NCI-H1092 treated with DMSO at 0.1 percent for 48 hours (cell line): ENCODE measurements at regions not wholly inside any gene's neighbourhood (a gene's known extent, or its start where the extent isn't known, plus 50 kb on each side); places are given as distances from the start of the nearest gene placed in this dataset.

Experiments used
- DNase-seq: peaks from one replicate; lab custom pipeline; 2025; lab: John Stamatoyannopoulos, UW

DNA sequence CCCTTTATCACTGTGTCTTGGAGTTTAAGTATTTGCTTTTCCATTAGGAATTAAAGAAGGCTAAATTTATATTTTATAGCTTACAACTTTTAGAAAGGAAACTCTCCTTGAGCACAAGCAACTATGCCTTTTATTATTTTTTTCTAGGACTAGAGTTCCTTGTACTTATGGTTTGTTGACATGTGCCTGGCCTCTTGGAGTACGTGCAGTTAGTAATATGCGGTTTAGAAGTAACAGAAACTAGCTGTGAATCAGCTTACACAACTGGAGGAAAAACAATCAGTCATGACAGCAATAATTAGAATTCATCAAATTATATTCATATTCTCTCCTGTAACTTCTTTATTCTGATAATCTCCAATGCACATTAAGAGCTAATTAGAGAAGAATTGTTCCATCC, 428.7 kb downstream of the AEBP2 start:
- no peak for DNase-seq

DNA sequence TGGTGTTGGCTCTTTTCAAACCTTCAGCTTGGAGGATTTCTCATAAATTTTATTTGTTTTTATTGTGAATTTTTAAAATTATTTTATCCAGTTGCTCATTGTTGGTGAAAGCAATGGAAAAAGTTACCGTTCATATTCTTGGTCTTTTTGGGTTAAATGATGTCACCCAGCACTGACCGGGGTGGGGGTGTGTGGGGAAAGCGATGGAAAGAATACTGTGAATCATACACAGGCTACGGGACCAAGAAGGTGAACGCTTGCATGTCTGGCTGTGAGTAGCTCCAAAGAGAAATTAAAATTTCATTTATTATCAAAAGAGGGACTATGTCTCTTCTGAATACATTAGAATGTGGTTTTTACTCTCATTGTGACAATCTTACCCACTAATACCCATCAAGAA, 430.1 kb downstream of the AEBP2 start:
- no peak for DNase-seq

DNA sequence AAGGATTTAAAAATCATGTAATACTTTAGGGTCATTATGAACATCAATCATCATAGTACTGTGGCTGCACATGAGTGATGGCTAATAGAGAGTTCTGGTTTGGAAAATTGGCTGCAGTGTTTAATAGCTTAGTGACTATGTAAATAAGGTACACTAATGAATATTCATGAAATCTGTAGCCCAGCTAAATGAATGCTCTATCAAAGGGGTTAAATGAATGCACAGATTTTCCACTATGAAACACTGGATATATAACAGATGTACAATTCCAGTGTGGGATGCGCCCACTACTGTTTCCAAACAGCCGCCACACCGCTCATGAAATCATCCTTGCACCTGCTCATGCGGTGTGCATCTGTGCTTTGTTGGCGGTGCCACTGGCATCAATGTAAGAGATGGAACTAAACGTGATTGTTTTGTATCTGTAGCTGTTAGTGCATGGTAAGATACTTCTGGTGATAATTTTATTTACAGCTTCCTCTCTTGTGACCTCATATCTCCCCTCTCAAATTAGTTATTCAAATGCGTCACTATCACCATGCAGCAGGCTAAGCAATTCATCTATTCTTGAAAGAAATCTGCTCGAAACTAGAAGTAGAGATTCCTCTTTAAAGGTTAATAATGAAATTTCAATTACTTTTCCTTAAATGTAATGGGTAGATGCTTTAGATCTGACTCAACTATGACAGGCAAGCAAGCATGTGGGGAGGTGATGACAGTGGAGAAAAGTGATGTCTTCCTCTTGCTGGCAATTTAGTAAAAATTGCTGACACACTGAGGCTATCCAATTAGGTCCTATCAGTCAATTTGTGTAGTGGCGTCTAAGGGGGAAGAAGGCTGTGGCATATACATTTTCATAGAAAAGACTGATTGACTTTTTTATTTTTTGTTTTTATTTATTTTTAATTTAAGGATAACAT, 433.6 kb downstream of the AEBP2 start:
- DNase-seq = no peak

DNA sequence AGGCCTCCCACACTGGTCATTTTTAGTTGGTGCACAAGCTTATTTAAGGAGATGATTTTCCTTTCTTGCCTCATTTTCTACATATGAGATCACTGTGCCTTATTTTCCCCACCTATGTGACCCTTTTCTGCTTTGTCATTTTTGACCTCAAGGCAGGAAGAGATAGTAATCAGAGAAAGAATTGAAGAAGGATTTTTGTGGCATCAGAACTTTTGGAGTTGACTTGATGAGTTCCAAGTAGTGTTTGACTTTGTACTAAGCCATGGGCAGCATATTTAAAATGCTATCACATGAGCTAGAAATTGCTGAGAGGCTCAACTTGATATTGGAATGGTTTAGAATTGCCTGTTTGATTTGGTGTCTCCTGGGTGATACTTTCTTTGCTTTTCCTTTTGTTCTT, 440.8 kb downstream of the AEBP2 start:
- no peak for DNase-seq

DNA sequence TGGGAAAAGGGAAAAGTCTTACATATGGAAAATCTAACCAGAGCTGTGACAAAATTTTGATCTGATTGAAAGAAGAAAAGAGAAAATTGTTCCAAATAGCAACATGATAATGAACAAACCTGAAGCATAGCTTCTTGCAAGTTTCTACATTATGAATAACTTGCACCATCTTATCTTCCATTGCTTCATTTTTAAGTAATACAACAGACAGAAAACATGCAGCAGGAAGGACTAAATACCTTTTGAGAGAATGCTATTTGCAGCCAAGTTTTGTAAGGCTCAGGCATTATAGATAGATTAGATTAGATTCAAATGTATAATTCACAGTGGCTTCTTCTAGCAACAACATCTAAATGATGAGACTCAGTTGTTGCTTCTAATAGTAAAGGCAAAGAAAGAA, 441.4 kb downstream of the AEBP2 start:
- DNase-seq = no peak

DNA sequence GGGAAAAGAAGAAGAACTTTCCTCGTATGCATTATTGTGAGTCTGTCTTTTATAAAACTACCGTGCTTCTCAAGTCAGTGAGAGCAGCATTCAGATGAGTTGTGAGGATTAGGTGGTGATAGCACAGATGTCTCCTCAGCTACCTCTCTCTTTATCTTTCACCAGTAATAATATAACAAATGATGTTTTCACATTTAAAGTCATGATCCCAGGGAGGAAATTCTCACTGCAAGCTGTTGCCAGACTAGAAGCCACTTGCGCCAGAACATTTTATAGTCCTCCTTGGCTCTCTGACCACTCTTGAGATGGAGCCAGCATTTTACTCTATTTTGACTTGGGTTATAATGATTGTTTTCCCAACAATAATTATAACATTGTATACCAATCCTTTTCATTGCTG, 443.1 kb downstream of the AEBP2 start:
- DNase-seq = no peak

DNA sequence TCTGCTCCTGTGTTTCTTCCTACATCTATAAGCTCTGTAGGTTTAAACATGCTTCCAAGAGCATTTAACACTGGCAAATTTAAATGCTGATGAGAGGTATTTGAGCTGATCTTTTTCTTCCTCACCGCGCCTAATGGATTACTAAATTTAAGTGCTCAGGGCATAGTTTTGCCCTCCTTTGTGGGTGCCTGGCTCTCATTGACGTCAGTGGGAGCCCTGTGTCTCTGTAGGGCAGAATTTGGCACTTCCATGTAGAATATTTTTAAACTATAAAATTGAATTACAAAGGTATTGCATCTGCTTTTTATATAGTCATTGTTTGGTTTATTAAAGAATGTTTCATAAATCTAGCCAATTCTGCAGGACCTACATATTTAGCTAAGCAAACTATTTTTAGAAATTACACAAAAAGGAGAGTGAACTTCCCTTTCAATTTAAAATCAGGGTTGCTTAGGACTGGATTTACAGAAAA, 444.8 kb downstream of the AEBP2 start:
- no peak for DNase-seq

DNA sequence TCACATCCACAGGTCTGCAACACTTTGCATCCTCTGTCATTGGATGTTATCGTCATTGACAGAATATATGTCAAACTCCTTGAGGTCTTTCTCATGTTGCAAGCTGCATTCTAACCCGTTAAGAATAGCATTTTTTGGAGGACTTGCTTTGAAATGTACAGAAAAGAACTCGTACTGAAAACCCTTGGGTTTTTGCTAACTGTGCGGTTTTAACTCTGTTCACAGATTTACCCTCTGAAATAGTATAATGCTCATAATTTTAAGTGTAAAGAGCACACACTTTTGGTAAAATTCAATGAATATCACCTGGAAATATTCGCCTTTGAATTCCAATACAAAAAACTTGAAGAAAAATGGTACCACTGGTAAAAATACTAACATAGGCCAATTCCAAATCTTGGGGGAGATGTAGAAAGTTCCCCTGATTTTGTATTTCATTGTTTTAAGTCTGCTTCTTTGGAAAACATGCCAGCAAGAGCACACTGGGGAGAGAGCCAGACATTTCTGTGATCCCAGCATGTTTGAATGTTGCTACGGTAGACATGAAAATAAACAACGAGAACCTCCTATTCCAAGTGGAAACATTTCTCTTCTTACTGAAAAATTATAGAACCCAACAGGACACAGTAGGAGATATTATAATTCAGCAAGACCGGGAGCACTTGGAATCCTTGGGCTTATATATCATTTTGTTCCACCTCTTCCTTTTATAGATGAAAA, 446.0 kb downstream of the AEBP2 start:
- DNase-seq = no peak

DNA sequence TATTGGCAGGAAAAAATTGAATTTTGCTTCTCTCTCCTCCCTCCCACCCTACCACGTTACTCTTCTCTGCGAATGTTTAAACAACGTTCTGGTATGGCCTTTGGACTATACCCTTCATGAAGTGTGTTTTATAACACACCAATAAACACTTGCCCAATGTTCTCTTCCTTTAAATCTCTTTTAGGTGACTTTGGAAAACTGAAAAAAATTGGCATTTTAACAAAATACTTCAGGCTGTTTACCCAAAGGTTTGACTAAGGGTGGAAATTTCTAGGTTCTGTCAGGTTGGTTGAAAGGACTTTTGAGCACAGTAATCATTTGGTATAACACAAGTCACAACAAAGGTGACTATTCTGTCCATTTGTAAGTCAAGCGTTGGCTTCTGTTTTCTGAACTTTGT, 446.8 kb downstream of the AEBP2 start:
- DNase-seq = no peak

DNA sequence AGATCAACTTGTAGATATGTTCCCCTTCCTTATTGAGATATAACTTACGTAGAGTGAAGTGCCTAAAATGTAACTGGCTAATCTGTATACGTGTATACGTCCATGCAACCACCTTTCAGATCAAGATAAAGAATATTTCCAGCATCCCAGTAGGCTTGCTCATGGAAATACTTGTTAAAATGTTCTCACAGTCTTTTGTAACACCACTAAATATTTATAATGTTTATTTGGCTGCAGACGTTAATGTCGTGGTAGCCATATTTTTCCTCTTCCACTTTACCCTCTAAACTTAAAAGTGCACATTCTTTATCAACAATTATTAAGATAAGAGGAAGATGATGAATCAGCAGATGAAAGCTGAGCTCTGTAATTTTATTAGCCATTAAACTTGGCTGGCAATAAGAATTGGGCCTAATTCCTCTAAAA, 447.4 kb downstream of the AEBP2 start:
- DNase-seq = no peak

DNA sequence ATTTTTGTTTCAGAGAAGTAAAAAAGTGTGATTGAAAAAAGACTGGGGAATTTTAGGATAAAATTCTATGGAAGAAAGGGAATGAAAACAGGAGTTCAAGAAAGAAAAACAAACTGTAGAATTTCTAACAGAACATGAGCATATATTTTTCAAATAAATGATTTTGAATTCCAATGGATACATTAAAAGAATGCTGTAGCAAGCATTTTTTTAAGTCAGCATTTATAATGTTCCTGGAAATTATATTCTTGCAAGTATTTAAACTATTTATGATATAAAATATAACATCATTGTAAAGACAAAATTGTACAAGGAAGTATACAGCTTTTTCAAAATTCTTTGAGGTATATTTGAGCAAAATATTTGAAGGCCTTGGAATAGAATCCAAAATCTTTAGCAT, 450.7 kb downstream of the AEBP2 start:
- DNase-seq = no peak

DNA sequence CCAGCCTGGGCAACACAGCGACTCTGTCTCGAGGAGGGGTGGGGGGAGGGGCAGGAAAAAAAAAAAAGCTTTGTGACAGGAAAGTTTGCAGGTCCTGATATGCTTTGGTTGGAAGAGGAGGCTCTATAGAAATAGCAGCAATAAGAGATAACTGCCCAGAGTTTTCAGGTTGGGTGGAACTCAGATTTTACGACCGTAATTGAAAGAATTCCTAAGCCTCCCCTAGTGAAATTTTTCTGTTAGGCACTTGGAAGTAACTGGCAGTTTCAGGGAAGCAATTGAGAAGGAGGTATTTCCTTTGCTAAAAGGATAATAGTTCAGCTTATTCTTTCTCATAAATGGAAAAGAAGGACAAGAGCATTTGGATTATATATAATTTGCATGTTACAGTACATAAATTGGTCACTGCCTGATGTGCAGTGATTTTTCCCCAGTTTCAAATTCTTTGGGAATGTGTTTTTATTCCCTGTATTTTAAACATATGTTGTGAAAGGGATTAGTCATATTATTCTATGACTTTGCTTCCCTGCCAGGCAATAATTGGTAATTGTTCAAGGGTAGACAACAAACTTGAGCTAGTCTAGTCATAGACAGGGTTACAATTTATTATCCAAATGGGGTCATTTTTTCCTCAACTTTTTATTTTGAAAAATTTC, 452.8 kb downstream of the AEBP2 start:
- no peak for DNase-seq

DNA sequence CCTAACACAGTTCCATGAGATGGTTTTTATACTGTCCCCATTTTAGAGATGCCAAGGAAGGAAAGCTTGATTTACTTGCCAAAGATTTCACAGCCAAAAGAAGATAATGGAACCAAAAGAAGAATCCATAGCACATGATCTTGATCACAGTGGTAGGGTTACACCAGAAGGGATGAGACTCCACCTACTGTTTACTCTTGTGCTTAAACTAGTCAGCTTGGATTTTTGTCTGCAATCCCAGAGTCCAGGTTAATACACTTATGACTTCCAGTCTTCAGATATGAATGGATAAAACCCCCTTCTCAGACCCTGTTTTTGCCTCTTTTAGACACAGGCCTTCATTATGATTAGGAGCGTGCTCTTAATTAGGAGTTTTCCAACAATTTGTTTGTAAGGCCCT, 454.2 kb downstream of the AEBP2 start:
- no peak for DNase-seq

DNA sequence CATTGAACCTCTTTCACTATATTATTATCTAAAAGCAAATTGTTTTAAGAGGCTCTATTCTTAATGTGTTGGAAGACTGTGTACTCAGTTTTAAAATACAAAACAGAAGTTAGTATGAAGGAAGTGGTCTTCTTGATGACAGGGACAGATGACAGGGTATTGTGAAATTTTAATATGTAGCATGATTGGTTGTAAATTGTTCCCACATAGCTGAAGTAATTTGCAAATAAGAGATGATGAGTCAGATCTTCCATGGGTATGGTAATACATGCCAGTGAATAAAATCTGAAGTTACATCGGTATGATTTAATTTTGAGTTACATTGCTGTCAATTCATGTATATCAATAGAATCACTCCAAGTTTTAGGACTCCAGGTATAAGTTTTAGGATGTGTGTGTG, 454.8 kb downstream of the AEBP2 start:
- DNase-seq = no peak

DNA sequence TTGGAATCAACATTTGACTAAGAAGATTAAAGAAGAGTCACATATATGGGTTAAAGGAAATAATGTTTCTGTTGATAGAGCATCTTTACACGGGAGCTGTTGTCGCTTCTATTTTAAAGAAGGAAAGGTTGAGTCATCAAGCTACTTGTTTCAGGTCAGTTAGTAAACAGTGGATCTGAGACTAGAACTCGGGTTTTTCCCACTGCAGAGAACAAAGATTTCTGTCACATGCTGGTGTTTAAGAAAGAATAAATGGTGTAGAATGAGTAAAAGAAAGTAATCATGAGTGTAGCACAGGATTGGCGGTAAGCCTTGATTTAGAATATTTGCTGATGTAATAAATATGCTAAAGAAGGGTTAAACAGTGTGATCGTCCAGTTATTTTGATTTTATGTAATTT, 455.5 kb downstream of the AEBP2 start:
- DNase-seq = no peak

DNA sequence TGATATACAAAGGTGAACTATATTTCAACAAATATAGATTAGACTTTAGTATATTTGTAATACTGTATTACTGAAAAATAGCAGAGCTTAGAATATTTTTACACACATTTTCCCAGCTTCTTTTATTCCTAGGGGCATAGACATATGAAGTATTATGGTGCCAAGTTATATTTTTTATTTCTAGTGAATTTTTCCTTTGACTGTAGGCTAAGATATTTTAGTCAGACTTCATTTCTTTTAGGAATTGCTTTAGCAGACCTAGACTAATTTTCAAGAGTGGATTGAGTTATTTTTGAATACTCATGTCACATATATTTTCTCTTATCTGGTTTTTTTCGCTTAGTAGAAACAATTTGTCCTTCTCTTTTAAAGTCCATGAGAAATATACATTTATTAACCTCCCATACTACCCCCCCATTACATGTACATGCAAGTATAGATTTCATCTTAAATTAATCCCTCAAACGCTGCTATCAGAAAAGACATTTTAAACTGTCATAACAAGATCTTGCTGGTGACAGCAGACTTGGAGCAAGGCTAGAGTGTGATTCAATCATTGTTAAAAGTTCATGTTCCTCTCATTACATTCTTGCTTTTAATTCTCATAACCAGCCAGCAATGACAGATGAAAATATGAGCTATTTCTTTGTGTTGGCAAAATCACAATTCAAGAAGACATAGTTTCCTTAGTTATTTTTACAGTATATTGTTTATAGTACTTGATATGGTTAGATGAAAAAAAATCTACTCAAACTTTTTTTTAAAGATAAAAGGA, 456.1 kb downstream of the AEBP2 start:
- no peak for DNase-seq

DNA sequence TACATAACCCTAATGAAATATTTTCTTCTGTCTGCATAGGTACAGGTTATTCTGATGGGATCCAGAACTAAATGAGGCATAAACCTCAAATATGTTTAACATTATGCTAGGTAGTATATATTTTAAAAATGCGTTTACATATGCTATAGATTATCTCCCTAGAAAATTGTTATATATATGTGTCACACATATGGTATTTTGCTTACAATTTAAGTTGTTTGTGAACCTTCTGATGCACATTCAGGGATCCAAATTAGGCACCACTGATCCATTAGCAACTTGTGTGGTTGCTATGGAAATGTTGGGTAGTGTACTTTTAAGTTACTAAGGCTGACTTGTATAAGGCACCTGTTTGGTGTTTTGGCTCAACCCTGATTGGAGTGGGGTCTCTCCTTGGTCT, 456.7 kb downstream of the AEBP2 start:
- no peak for DNase-seq

DNA sequence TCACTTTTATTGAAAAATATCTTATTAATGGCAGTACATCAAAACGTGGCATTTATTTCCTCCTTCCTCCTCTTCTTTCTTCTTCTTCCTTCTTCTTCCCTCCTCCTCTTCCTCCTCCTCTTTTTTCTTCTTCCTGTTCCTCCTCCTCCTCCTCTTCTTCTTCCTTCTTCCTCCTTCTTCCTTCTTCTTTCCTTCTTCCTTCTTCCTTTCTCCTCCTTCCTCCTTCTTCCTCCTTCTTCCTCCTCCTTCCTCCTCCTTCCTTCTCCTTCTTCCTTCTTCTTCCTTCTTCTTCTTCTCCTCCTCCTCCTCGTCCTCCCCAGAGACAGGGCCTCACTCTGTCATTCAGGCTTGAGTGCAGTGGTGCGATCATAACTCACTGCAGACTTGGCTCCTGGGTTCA, 457.2 kb downstream of the AEBP2 start:
- no peak for DNase-seq

DNA sequence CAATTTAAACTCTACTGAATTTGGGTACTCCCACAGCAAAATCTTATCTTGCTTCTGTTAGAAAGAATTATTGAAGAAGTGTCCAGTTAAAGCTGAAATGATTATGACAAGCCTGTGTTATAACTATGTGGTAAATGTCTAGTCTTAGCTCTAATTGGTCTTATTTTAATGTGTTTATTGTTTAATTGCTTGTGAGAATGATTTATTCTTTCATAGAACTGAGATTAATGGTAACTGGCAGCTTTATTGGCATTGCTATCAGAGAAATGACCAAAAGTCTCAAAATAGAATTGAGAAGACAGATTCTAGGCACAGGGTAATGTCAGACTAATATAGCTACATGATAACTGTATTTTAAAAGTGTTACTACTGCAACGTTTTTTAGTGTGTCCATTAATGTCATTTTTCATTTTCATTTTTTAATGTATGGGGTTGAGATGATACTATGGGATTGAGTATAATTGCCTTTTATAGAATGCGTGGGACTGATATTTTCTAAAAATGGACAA, 458.7 kb downstream of the AEBP2 start:
- no peak for DNase-seq

DNA sequence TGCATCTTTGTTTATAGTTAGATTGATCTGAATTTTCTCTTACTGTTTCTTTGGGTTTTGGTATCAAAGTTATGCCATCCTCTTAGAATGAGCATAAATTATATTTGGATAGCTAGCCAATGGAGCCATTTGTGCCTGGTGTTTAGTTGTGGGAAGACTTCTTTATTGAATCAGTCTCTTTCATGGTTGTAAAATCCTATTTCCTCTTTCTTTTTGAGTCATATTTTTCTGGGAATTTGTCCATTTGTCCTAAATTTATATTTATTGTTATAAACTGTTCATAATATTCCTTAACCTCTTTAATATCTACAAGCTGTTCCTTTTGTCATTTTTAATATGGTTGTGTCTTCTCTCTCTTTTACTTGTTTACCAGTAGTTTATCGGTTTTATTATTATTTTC, 462.5 kb downstream of the AEBP2 start:
- no peak for DNase-seq

DNA sequence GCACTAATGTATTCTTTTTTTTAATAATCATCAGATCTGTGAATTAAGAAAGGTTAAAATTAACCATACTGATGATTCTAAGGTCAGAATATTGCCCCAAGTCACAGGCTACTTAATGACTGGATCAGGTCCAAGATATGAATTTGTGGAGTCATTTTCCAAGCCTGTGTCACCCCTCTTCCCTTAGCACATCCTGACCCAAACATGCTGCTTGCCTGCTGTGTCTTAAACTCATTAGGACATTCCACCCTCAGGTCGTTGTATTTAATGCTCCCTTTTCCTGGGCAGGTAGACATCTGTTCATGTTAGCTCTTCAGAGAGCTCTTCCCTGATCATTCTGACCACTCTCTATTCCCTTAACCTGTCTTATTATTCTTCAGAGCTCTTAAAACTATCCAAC, 463.5 kb upstream of the PDE3A start:
- no peak for DNase-seq

DNA sequence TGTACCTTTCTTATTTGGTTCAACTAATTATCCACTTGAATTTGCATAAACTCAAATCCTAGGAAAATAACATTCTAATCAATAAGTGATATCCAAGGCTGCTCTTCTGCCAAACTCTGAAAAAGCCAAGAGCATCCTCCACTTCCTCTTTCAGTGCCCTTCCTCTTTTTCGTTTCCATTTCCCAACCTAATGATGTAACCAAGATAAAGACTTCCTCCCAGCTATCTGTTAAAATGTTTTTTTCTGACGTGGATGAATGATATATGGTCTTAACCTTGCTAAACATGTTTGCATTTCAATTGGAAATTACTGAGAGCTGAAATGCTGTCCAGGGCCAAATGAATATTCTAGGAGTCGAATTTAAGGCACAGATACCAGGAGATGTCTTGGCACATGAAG, 459.5 kb upstream of the PDE3A start:
- DNase-seq = no peak
